ENCODE measurements at regions not wholly inside any gene's neighbourhood (a gene's known extent, or its start where the extent isn't known, plus 50 kb on each side); places are given as distances from the start of the nearest gene placed in this dataset.

- TF ChIP-seq CTCF (IDR thresholded peaks at IDR 0.05 in 8 of 11, conservative IDR thresholded peaks at IDR 0.05 in 3 of 11): no peak
- no peak for TF ChIP-seq POLR2A (IDR thresholded peaks at IDR 0.05)
Measured at GRCh38 chr4:58359590-58359989, 1249.4 kb upstream of the IGFBP7 start.

Measured in spleen (tissue), 7 donors.